ENCODE measurements at regions not wholly inside any gene's neighbourhood (a gene's known extent, or its start where the extent isn't known, plus 50 kb on each side); places are given as distances from the start of the nearest gene placed in this dataset.

DNA sequence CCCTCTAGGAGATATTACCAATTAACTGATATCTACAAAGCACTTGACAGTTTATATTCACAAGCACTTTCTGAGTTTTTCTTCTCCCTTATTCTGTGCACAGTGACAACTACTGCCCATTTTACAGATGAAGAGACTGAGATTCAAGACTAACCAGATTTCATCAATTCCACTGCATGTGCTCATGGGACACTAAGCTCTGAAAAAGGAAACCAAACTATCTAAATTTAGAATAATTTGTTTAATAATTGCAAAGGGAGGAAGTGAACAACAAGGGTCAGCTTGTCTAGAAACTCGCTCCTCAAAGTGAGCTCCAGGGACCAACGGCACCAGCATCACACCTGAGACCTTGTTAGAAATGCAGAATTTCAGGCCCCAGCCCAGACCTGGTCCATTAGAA lies 50.8 kb upstream of the MYLIP start:
- no peak for DNase-seq (ENCODE audit: low spot score)
- no peak for ATAC-seq (ENCODE audit: low FRiP score)
- TF ChIP-seq, protein P1, sequence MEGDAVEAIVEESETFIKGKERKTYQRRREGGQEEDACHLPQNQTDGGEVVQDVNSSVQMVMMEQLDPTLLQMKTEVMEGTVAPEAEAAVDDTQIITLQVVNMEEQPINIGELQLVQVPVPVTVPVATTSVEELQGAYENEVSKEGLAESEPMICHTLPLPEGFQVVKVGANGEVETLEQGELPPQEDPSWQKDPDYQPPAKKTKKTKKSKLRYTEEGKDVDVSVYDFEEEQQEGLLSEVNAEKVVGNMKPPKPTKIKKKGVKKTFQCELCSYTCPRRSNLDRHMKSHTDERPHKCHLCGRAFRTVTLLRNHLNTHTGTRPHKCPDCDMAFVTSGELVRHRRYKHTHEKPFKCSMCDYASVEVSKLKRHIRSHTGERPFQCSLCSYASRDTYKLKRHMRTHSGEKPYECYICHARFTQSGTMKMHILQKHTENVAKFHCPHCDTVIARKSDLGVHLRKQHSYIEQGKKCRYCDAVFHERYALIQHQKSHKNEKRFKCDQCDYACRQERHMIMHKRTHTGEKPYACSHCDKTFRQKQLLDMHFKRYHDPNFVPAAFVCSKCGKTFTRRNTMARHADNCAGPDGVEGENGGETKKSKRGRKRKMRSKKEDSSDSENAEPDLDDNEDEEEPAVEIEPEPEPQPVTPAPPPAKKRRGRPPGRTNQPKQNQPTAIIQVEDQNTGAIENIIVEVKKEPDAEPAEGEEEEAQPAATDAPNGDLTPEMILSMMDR (IDR thresholded peaks at IDR 0.05): no peak

DNA sequence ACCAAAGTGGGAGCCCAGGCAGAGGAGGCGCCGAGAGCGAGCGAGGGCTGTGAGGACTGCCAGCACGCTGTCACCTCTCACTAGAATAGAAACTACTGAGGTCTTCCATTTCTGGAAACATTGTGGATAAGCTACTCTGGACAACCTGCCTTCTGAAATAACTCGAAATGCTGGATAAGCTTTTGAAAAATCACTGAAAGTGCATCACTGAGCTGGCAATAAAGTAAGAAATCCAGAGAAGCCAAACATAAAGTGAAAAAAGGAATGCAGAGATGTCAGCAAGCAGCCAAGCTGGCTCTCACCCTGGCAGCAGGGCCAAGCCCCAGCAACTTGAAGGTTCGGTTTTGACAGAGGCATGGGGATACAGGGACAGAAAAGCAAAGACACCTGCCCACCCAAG lies 59.2 kb upstream of the MYLIP start:
- TF ChIP-seq, protein P1 (IDR thresholded peaks at IDR 0.05): no peak
- no peak for ATAC-seq (ENCODE audit: low FRiP score)
- DNase-seq (ENCODE audit: low spot score): no peak

DNA sequence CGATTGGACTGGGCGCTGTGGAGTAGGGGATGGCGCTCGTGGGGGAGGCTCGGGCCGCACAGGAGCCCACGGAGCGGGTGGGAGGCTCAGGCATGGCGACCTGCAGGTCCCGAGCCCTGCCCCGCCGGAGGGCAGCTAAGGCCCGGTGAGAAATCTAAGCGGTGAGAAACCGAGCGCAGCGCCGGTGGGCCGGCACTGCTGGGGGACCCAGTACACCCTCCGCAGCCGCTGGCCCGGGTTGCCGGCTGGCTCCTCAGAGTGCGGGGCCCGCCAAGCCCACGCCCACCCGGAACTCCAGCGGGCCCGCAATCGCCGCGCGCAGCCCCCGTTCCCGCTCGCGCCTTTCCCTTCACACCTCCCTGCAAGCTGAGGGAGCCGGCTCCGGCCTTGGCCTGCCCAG lies 59.7 kb upstream of the MYLIP start:
- DNase-seq (ENCODE audit: low spot score) (no peak), ATAC-seq (ENCODE audit: low FRiP score) (no peak)
- TF ChIP-seq, protein P1 (IDR thresholded peaks at IDR 0.05): no peak

DNA sequence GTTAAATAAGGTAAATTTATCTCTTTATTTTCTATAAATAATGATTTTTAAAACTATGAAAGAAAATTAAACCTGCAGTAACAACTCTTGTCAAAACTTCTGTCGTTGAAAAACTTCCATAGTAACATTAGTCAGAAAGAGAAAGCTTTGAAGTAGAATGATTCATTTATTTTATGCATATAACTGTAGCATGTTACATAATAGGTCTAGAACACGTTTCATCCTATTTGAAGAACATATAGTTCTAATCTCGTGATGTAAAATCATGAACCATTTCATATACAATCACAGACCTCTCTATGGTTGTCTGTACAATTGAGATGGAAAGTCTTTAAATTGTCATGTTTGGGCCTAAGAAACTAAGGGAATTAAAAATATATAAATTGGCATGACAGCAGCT lies 61.3 kb upstream of the MYLIP start:
- TF ChIP-seq, protein P1 (IDR thresholded peaks at IDR 0.05): no peak
- no peak for DNase-seq (ENCODE audit: low spot score)
- no peak for ATAC-seq (ENCODE audit: low FRiP score)

DNA sequence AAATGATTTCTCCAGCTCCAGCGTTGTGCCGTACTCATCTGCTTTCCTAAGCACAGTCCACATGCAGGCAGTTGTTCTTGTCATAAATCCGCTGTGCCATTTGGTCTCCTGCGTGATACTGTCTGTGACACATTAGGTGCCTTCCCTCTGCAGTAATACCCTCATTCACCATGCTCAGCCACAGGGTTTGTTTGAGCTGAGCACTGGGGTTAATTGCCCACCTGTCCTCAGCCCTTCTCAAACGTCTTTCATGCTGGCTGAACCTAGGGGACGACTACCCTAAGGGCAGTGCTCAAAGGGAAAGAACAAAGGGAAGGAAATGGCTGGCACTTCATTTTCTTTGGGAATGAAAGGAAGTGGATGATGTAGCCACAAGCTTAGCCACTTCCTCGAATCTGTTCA lies 64.2 kb upstream of the MYLIP start:
- DNase-seq (ENCODE audit: low spot score) (no peak), ATAC-seq (ENCODE audit: low FRiP score) (no peak)
- TF ChIP-seq, protein P1 (IDR thresholded peaks at IDR 0.05): no peak

DNA sequence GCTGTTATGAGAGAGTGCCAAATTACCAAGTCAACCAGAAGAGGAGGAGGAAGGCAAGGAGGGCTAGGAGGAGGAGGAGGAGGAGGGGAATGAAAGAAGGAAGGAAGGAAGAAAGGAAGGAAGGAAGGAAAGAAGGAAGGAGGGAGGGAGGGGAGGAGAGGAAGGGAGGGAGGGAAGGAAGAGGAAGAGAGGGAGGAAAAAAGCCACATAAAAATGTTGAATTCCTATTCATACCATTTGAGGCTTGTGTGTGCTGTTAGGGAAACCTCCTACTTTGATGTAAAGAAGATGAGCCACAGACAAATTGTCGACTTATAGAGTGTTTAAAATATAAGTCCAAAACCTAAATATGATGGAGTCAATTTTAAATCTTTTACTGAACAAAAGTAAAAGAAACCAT lies 65.3 kb upstream of the MYLIP start:
- TF ChIP-seq, protein P1 (IDR thresholded peaks at IDR 0.05): no peak
- DNase-seq (ENCODE audit: low spot score) (no peak), ATAC-seq (ENCODE audit: low FRiP score) (no peak)

DNA sequence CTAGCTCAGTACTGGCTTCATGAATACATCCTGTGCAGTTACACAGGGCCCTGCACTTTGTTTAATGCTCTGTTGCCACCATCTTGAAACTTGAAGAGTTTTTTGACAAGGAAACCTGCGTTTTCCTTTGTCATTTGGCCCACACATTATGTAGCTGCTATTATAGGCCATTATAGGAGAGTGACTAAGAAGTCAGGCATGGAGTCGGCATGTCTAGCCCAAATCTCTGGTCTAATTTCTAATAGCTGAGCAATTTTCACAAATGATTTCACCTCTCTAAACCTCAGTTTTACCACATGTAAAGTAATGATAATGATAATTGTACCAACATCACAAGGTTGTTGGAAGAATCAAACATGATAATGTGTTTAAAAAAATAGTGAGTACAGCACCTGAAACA lies 67.1 kb upstream of the MYLIP start:
- TF ChIP-seq, protein P1 (IDR thresholded peaks at IDR 0.05): no peak
- ATAC-seq (ENCODE audit: low FRiP score): no peak
- DNase-seq (ENCODE audit: low spot score): no peak
